GM21423 (cell line): ENCODE measurements at regions not wholly inside any gene's neighbourhood (a gene's known extent, or its start where the extent isn't known, plus 50 kb on each side); places are given as distances from the start of the nearest gene placed in this dataset.
"Not testable (repeated sequence)": the region's sequence is repeated elsewhere in the genome, so short reads cannot be mapped to it uniquely, and the experiment has no call there.

Source experiments
- ATAC-seq: cut with Tn5 transposase; IDR thresholded peaks from one replicate; pipeline ENCODE4 v1.9.1; 2021; ENCODE audit warnings: mild to moderate bottlenecking, moderate library complexity; ENCODE audit not compliant: unreplicated experiment

DNA sequence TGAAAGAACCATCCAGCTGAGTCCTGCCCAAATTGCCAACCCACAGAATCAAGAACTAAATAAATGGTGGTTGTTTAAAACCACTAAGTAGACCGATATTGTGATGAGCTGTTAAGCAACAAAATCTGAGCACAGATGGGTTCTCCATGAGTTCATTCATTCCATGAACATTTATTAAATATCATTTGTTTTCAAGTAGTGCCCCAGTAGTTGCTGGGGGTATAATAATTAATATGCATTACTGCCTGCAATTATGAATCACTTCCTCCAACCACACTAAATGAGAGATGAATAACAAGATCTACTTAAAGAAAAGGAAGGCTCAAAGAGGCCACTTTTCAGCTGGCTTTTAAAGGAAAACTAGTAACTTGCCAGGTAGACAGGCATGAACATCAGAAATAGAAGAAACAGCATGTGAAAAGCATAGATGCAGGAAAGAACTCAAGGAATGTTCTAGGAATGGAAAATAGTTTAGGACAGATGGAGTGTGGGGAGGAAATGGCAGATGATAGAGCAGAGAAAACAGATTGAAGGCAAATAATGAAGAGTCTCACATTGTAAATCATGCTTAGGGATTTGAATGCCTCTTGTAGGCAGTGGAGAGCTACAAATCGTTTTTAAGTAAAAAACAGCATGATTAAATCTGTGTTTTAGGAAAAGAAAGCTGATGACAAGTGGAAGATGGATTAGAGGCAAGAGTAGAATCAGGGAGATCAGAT, 641.7 kb upstream of the DIPK2B start:
- no peak for ATAC-seq

DNA sequence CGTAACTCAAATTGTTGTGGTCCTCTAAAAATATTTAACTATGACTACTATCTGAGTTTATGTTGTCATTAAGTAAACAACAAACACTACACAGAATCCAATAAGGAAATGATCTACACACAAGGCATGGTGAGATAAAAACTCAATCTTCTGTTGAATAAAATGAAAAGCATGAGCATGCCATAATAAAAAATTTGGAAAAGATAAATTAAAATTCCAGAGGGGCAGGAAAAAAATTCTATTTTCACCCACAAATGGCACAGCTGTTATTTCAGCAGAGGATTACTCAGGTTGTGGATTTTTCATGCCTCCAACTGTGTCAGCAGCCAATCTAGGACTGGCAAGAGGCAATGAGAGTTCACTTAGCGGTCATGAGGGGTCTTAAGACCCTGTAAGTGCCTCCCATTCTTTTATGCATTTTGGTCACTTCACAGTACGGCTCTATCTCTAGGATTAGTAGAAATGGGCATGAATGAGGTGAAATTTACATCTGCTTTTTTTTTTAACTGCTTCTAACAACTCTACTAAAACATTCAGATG, 639.8 kb upstream of the DIPK2B start:
- no peak for ATAC-seq

DNA sequence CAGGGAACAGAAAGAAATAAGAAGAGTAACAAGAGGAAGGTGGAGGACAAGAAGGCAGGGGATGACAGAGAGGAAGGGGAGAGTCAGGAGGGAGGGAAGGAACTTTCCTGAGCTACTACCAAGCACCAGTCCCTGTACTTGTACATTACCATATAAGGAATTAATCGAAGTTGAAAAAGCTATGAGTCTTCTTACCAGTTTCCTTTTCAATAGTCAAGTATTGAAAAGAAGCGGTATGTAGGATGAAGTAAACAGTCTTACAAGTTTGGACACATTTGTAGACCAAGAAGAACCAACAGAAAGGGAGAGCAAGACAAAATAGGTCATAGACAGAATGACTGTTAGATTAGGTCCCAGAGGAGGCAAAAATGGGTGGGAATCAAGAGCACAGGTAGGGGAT, 629.7 kb upstream of the DIPK2B start:
- ATAC-seq, result no peak

DNA sequence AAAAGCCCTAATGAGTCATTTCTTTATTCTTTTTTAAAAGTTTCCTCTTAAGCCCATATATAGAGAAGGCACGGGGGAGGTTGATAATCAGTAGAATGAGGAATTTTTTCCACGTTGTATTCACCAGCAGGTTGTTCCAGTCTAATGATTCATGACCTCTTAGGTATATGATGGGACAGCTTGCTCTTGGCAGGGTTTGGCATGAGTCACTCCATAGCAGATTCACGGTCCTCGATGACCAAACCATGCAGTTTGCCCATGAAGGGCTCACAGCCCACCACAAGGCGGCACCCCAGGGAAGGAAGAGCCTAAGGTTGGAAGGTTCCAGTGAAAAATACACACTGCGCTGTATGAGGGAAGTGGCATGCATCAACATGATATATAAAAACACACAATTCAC, 623.8 kb upstream of the DIPK2B start:
- ATAC-seq, result no peak

DNA sequence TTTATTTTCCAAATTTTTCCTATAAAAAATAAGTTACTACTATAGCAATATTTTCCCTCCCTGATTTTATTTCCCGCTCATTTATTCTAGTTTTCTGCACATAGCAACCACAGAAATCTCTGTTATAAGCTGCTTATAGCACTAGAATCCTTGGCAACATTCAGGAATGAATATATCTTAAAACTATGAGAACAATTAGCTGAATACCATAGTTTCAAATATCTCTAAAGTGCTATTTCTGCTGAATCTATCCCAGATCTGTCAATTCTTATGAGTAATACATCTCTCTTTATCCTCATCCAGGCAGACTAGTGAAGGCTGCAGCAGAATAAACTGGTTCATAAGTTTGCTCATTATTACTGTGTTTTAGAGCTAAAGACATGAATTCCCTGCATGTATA, 622.9 kb upstream of the DIPK2B start:
- no peak for ATAC-seq

DNA sequence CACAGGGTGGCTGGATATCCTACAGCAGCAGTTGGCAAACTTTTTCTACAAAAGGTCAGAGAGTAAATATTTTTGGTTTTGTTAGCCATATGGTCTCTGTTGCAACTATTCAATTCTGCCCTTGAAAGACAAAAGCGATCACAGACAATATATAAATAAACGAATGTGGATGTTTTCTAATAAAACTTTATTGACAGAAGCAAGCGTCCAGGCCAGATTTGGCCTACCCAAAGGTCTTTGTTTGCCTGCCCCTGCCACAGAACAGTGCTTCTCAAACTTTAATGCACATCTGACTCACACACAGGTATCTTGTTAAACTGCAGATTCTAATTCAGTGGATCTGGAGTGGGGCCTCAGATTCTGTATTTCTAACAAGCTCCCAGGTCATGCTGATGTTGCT, 621.4 kb upstream of the DIPK2B start:
- ATAC-seq, result no peak

DNA sequence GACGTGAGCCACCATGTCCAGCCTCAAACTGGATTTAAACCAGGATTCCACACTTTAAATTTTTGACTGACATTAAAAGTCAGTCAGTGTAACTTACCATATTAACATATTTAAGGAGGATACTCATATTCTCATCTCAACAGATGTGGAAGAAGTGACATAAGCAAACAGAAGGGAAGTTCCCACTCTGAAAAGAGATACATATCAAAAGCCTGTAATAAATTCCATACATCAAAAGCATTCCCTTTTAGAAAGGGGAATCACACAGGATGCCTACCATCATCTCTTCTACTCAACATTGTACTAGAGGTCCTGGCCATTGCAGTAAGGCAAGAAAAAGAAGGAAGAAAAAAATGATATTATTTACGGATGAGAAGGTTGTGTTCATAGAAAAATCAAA, 618.2 kb upstream of the DIPK2B start:
- no peak for ATAC-seq

DNA sequence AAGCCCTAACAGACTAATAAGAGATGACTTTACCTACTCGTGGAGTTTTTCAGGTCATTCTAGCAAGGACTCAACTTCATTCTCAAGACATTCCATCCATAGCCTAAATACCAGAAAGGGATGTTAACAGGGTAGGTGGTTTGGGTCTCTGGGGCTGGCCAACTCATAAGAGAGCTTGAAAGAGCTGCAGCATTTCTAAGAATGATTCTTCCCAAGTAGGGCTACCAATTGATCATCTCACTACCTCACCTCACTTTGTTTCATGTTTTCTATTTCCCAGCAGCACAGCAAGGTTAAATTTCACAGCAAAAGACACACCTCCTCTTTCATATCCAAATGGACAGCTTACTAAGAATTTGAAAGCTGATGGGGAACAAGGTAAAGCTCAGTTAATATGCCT, 614.8 kb upstream of the DIPK2B start:
- ATAC-seq, result no peak

DNA sequence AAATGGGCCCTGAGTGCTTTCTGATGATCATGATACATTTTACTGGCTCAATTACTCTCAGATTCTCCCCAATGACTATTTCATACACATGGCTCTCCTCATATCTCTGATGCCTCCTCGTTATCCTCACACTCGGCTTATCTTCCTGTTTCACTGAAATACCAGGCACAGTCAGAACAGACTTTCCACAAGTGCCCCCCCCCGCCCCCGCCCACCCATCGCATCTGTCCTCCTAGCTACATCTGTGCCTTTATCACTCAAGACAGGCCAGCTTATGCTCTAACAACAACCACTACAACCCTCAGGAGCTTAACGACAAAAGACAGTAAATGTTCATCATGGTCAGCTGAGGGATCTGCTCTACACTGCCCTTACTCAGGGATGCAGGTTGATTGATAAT, 610.6 kb upstream of the DIPK2B start:
- ATAC-seq, result no peak

DNA sequence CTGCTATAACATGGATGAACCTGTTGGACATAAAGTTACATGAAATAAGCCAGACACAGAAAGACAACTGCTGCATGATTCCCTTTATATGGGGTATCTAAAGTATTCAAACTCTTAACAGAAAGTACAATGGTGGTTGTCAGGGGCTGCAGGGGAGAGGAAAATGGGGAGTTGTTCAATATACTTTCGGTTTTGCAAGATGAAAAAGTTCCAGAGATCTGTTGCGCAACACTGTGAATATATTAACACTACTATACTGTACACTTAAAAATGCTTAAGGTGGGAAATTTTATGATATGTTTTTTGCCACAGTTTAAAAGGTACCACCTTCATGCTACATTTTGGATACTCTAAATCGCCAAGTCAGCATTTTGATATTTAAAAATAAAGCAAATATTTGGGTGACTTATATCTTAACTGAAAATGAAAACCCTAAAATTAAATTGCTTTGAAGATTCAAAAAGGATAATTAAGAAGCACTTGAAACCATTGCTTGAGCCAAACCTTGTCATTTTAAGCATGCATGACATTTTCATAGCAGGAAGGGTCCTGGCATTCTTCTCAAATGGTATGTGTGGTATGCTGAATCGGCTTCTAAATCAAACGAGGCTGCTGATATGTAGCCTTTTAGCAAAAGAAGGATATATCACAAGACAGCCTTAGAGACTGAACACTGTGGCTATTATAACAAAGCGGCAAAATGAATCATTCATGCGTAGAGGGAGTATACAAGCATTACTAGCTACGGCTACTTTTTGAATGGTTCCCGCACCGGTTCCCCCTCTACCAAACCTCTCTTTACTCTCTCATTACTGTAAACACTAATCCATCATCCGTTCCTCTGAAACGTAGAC, 607.1 kb upstream of the DIPK2B start:
- no peak for ATAC-seq

DNA sequence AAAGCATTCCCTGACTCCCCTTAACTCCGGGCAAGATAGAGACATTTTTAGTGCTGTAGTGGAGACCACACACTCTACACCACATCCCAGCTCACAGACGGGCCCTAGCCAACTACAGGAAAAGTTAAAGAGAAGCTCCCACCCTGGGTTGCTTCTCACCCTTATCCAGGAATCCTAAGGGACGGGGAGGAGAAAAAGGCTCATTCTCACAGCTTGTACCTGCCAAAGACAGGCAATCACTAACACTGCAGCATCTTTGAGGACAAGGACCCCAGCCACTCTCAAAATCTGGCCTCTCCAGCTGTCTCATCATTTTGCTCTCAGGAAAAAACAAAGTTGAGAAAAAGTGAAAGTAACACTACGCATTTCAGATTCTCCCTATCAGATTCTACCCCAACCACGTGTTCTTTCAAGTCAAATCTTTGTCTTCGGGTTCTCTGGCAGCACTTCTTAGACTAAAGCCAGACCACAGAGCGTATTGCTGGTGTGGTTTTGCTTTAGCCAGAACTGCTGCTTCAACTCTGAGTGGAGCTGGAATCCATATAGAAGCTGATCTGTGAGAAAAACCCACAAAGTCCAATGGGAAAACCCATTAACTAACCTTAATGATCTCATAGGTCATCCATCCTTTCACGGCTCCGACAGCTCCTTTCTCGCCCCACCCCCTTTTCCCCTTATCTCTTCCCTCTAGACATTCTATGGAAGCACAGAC, 605.9 kb upstream of the DIPK2B start:
- peak; percentile 78 for ATAC-seq

DNA sequence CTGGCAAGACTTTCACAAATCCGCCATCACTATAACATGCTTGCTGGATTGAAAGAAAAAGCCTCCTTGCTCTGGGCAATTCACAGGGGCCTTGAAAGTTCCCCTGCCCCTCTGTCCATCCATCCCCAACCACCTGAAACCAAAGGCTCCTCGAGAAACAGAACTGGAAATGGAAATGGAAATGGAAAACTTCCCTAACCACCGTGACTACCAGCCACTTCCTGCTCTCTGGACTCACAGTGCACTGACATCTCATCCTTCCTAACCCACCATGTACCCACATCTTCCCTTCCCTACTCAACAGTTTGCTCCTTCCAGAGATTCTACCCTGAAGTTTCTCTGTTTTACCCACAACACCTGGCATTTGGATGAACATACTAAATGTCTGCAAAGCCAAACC, 603.6 kb upstream of the DIPK2B start:
- ATAC-seq, result no peak

DNA sequence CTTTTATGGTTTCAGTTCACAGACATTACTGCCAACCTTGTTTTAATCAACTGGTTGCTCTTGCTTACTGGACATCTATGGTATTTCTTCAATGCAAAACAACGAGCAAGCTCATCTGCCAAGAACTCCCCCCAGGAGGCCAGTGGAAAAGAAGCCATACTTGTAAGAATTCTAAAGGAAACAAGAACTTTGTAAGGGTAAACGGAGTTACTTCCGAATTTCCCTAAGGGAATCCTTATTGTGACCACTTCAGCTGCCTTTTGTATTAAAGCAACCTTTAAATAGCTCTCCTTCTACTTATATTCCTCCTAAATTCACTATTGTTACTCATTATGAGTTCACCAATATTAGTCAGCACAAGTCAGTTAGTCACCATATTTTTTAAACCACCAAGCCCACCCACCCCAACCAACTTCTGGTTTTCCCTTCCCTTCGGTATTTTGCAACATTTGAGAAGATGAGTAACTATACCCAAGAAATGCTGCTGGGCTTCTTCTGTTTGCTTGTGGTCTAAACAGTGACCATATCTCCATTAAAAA, 602.8 kb upstream of the DIPK2B start:
- ATAC-seq, result no peak

DNA sequence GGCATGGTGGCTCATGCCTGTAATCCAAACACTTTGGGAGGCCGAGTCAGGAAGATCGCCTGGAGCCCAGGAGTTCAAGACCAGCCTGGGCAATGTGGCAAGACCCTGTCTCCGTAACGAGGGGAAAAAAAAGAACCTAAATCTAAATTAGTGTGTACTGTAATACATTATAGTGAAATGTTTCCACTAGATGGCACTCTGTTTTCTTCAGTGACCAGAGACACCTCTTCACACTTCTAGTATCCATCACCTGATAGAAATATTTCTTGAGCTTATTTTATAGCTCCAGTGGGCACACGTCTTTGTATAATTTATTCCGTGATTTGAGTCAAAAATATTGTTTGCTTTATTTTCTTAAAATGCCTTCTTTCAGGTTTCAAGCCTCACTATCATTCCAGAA, 600.9 kb upstream of the DIPK2B start:
- peak; percentile 60 for ATAC-seq

DNA sequence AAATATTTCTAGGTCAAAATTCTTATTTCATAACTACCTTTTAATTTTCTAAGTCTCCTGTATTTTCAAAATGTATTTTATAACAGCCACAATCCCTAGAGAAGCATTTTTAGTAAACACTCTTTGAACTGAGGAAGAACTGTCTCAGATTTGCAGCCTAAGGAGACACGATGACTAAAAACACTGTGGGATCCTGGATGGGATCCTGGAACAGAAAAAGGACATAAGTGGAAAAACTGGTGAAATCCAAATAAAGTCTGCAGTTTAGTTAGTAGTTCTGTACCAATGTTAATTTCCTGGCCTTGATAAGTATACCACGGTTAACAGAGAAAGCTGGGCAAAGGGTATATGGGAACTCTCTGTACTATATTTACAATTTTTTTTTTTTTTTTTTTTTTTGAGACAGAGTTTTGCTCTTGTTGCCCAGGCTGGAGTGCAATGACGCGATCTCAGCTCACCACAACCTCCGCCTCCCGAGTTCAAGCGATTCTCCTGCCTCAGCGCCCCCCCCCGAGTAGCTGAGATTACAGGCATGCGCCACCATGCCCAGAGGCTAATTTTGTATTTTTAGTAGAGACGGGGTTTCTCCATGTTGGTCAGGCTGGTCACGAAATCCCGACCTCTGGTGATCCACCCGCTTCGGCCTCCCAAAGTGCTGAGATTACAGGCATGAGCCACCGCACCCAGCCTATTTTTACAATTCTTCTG, 600.2 kb upstream of the DIPK2B start:
- not testable (repeated sequence) for ATAC-seq

DNA sequence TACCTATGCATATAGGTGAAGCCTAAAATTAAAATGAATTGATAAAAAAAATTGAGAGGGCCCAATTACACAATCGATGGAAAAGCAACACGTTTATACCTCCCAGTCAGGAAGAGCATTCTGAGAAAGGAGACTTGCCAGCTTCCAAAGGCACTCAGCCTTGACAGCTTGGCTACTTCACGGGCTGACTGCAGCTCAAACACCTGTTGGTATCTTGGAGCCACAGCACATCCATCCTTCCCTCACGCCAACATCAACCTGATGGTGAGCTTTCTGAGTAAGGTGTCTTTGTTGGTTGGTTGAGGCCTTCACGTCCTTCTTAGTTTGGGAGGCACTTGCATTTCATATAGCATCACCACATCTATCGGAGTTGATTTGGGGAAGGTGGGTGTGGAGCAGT, 598.9 kb upstream of the DIPK2B start:
- no peak for ATAC-seq

DNA sequence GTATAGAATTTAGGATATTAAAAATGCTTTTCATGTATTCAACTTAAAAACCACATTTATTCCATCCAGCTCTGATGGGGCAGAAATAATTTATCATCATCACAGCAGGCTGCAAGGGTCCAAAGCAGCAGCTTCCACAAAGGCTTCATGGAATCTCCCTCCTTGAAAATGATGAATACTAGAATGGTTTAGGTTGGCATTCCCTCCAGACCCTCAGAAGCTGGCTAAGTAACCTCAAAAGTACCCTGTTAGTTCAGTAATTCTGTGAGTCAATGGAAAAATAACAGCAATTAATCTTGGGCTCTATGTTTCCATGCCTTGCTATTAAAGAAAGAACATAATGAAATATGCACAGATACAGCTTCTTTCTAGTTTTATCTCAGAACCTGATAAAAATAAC, 594.9 kb upstream of the DIPK2B start:
- ATAC-seq, result no peak

DNA sequence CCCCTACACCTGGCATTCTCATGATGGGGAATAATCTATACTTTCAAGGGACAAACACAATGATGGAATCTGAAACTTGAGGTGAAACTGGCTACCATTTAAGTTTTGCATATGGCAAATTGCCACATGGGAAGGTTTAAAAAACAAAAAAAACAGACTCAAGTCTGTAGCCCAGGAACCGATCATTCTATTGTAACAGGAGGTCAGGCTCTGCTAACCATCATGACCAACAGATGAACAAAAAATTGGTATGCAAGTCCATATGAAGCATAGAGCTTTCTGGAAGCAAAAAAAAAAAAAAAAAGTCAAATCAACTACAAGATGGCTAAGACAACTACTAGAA, 594.3 kb upstream of the DIPK2B start:
- no peak for ATAC-seq

DNA sequence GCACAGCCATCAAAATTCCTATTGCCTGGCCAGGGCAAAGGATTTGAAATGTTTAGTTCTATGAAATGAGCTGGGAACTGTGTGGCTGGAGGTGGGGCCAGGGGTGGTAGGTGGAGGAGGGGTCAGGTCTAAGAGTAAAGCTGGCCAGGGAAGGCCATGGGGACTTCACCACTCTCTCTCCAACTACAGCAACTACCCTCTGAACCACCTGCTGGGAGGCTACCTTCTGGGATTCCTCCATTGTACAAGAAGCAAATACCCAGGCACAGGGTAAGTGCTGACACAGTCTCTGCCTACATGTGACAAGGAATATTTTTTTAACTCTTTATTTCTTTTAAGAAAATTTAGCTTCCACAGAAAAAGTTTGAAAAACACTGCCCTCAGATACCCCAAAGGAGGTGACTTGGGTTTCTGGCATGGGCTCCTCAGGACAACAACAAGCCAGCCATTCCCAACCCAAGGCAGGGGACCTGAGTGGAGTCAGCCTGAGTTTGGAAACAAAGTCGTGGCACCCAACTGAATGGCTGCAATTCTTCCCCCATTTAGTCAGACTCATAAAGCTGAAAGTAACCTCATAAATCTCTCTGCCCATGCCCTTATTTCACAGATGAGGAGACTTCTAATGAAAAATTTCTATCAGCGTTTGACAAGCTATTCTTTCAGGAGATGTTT, 593.8 kb upstream of the DIPK2B start:
- ATAC-seq, result no peak

DNA sequence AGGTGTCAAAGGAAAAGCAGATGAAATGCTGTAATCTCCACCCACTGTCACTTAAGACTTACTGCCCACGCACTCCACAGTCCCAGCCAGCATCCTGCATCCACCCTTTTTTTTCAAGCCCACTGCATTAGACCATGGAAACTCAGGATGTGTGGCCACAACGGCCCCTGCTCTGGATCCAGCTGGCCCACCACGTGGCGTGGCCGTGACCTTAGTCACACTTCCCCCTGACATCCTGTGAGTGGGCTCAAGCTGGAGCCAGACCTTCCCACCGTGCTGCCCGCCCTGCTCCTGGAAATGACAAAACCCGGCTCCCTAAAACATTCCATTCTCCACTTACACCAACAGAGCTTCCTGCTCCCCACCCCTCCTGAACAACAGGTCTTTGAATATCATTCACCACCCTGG, 588.3 kb upstream of the DIPK2B start:
- no peak for ATAC-seq
